Fibroblast of lung (primary cell): ENCODE measurements at regions not wholly inside any gene's neighbourhood (a gene's known extent, or its start where the extent isn't known, plus 50 kb on each side); places are given as distances from the start of the nearest gene placed in this dataset.

Experiments
- CTCF ChIP-seq, 2 donors: IDR thresholded peaks in 1 of 2; conservative IDR thresholded peaks in 1 of 2; 1 replicate in 1 of 2; 2 replicates in 1 of 2; pipeline ENCODE4 v1.5.1; 2011 to 2012; ENCODE audit warnings: low read length in 2 of 2, control low read depth in 1 of 2, inconsistent platforms in 1 of 2, low read depth in 1 of 2, mild to moderate bottlenecking in 1 of 2
- EZH2 ChIP-seq: IDR thresholded peaks from 2 replicates; pipeline ENCODE4 v1.5.1; 2012; ENCODE audit warnings: low read length, control low read depth, mild to moderate bottlenecking; ENCODE audit errors: missing control alignments

GRCh38 chr10:125331056-125331455, 170.7 kb upstream of the CTBP2 start:
- TF ChIP-seq CTCF (conservative IDR thresholded peaks at IDR 0.05 in 1 of 2, IDR thresholded peaks at IDR 0.05 in 1 of 2; ENCODE audit: low read depth in 1 of 2, low read length in 2 of 2), result no peak
- TF ChIP-seq EZH2, result no peak
